GM19468 (cell line): ENCODE measurements at regions not wholly inside any gene's neighbourhood (a gene's known extent, or its start where the extent isn't known, plus 50 kb on each side); places are given as distances from the start of the nearest gene placed in this dataset.

Experiments used
- ATAC-seq: cut with Tn5 transposase; IDR thresholded peaks from one replicate; pipeline ENCODE4 v1.9.1; 2021; ENCODE audit warnings: mild to moderate bottlenecking, moderate library complexity, moderate number of reproducible peaks; ENCODE audit not compliant: unreplicated experiment; ENCODE audit errors: extremely low read depth

DNA sequence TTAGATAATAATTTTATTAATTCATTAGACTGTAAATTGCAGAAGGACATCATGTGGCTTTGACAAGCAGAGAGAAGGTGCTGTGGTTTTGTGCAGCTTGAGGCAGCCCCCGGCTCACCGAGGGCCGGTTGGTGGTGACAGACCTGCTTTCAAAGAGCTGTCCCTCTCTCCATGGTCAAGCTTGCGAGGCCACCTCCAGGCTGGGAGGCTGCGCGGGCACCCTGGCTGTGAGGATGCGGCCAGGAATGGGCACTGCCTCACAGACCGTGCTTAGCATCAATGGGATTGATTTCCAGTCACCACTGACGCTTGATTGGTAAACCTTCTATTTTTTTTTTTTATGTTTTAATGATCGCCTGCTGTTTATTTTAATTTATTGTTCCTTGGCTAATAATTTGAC lies 690.9 kb downstream of the GALR1 start:
- ATAC-seq = no peak

DNA sequence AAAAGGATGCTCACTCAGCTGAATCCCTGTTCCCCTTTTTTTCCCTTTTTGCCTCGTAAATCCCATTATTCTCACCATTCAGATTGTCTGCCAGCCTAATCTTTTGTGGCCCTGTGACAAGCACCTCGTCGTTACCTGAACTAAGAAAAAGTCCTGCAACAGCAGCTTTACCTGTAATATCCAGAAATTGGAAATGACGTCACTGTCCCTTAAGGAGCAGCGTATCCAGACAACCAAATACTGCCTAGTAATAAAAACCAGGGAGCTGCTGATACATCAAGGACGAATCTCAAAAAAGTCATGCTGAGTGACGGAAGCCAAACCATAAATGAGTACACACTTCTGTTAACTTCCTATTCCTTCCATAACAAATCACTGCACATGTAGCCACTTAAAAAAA lies 694.9 kb downstream of the GALR1 start:
- ATAC-seq = no peak

DNA sequence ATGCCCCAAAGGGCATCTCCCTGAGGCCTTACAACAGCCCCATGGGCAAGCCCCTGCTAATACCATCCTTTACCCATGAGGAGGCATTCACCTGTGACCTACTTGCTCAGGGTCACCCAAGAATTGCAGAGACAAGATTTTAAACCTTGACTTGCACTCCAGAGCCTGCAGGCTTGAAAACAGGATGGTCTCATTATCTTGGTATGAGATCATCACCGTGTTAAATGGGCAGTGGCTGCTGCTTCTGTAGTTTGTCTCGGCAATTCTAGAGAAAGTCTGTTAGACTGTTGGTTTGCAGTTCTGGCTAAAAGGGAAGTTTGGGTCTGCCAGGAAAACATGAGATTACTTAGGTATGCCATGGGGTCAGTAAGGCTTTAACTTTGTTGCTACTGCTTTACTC lies 698.9 kb downstream of the GALR1 start:
- no peak for ATAC-seq

DNA sequence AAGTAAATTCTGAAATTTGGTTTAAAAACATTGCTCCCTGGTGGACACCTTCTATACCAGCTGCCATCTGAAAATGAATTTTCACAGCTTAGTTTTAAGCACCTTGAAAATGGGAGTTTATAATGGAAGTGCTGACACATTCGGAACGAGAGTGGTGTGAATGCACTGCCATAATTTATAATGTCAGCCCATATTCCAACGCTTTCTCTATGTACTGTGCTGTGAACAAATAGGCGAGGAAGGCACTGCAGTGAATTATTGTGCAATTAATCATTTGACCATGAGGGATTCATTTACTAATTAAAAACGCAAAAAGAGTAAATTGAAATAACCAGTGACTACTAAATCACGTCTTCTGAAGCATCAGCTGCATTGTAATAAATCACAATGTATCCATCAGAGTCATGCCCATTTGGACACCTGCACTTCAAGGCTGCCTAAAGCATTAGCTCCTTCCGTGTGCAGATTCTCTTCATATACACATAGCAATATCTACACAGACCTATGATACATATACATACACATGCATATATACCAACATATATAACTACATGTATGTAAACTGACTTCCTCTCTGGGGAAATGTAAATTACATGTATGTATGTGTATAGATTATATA lies 699.8 kb downstream of the GALR1 start:
- no peak for ATAC-seq

DNA sequence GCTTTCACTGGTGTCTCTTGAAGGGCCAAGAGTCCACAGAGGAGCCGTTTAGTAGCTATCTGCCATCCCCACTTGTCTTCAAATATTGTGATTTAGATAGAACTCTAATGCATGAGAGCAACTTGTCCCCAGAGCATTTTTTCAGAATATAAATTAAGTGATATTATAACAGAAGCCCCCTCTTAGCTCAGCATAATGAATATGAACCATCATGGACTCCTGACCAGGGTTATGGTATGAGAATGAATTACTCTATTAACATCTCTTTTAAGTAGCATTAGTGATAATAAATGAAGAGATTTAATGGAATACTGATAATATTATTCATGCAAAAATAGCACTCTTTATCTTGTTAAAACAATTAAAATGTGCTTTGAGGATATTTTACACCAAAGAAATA lies 709.6 kb downstream of the GALR1 start:
- ATAC-seq = no peak

DNA sequence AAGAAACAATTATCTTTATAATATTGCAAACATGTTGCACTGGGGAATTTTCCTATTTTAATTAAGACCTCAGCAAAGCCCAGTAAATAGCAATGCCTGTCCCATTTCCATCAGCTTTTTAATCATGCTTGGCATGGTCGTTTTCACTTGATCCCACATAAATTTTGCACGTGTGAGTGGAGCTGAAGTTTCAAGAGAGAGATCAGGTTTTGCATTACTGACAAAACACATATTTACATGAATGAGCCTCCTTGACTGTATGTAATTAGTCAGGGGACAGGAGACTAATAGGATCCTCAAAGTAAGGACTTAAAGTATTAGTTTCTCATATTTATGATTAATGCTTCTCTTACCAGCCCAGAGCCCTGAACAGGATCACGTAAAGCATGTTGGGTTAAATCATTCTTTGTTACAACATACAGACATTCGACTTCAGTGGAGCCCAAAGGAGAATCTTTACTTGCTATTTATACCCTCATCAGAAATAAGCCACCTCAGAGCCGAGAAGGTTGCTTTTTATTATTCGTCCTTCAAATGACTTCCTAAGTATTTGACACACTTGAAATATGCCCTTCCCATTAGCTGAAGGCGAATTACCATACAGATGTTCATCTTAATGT lies 711.3 kb downstream of the GALR1 start:
- ATAC-seq = no peak

DNA sequence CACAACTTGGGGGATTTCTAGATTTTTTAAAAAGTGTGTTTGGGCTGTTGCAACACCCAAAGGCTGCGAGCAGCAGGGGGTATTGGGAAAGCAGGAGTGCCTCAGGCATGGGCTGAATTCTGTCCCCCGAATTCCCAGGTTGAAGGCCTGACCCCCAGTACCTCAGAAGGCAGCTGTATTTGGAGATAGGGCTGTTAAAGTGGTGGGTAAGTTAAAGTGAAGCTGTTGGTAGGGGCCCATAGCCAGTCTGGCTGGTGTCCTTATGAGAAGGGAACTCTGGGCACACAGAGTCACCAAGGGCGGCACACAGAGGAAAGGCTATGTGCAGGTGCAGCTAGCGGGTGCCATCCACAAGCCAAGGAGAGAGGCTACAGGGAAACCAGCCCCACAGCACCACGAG lies 717.4 kb downstream of the GALR1 start:
- ATAC-seq = no peak

DNA sequence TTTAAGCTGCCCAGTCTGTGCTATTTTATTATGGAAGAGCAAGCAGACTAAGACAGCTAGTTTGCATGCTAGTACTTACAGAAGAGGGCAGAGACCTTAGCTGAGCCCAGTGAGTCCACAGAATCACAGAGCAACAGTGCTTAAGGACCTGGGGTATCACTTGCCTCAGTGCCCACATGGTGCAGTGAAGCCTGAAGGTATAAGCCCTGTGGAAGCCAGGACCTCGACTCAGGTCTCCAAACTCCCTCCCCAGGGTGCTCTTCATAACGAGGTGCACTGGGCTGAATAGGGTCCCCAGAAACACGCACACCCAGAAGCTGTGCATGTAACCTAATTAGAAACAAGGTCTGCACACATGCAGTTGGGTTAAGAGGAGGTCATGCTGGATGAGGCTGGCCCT lies 718.1 kb downstream of the GALR1 start:
- ATAC-seq = no peak

DNA sequence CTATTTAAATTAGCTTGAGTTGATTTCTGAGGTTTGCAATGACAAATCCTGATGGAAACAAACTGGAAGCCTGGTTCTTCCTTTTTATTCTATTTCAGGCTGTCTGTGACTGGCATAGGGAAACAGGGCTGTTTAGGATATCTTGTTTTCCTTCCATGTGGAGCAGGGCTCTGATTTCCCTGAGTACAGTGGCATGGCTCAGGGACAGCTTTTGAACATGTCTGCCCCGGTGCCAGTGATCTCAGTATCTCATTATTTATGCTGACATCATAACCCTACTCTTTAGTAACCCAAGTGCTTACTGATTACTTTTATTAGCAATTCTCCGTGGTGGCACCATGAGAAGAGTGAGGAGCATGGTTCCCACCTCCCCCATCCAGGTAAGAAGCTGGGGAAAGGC lies 720.3 kb downstream of the GALR1 start:
- ATAC-seq = no peak

DNA sequence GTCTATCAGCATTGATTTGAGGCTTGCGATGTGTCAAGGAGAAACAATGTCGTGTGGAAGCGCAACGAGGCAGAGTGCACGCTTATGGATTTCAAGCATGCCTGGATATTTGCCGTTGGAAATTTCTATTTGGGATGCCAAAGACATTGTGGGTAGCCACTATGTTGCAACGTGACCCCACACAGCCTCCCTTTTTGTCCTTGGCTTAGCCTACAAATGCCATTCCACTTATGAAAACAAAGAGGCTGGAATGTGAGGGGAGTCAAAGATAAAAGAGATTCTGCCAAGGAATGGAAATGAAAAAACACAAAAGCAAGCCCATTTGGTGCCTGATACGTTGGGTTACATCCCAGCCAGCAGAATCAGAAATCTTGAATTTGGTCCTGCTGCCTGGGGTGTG lies 721.2 kb downstream of the GALR1 start:
- no peak for ATAC-seq

DNA sequence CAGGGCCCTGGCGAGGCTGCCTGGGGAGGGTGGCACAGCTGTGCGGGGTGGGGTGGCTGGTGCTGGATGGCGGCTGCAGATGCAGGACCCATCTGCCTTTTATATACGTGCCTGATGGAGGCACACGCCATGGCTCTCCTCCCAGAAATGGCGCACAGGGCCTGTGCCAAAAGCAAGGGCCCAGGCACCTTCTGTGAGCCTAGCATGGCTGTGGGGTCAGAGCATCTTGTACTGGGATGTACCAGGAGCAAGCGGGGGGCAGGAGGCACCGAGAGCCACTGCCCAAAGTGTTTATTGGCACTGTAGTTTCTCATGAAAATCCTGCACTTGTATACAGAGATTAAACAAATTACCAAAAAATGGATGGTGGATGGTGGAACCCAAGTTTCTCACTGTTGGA lies 724.1 kb downstream of the GALR1 start:
- no peak for ATAC-seq

DNA sequence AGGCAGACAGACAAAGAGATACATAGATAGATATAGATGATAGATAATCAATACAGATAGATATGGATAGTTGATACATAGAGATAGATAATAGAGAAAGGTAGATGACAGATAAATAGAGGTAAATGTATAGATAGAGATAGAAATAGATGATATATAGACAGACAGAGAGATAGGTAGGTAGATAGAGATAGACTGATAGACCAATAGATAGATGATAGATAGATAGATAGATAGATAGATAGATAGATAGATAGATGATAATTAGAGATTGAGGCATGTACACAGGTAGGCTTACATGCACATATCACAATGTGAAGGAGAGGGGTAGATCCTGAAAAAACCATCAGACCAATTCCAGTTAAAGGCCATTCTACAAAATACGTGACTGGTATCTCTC lies 724.7 kb downstream of the GALR1 start:
- ATAC-seq = no peak

DNA sequence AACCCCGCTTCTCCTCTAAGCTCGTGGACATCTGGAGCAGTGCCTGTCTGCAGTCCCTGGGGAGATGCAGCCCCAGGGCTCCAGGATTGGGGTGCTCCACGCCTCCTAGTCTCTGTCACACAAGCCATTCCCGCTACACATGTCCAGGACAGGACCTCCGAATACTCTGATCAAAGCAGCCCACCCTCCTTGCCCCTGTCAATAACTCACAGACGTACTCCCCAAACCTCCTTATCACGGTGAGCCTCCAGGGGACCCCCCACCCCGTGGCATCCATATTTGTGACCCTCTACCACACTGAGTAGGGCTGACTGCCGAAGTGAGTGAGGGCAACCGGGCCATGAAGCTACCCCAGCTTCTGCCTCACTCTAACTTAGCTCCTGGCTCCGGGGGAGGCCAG lies 727.7 kb downstream of the GALR1 start:
- no peak for ATAC-seq

DNA sequence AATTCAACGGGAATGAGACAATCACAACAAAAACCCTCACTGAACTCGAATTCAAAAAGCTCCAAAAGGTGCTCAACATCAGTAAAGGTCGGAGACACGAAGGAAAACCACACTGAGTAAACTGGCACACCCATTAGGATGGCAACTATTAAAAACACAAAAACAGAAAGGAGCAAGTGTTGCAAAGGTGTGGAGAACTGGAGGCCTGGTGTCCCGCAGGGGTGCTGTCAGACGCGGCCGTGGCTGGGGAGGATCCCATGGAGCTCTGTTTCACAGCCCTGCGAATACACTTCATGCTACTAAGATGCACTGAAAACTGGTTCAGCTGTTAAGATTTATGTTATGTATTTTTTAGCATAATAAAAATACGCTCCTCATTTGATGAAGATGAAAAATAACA lies 730.6 kb downstream of the GALR1 start:
- no peak for ATAC-seq

DNA sequence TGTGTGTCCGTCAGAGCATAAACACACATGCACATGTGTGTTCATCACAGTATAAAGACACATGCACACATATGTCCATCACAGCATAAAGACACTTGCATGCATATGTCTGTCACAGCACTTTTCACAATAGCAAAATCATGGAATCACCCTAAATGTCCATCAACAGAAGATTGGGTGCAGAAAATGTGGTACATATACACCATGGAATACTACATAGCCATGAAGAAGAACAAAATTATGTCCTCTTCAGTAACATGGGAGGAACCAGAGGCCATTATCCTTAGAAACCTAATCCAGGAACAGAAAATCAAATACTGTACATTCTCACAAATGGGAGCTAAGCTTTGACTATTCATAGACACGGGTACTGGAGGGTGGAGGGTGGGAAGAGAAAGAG lies 732.2 kb downstream of the GALR1 start:
- no peak for ATAC-seq

DNA sequence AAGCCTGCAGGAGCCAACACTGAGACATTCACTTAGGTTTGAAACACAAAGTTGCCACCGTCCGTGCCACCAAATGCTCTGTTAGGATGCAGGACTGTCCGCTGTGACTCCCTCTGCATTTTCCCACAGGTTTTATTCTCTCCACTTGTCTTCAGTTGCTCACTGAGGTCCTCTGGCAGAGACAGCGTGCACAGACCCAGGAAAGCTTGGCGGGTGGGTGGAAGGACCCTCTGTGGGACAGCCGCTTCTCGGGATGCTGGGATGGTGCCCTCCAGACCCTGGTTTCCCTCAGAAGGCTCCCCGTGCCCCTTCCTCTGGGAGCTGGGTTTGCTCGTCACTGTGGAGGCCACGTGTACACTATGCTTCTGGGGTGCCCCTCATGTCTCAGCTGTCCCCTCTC lies 733.6 kb downstream of the GALR1 start:
- ATAC-seq = no peak

DNA sequence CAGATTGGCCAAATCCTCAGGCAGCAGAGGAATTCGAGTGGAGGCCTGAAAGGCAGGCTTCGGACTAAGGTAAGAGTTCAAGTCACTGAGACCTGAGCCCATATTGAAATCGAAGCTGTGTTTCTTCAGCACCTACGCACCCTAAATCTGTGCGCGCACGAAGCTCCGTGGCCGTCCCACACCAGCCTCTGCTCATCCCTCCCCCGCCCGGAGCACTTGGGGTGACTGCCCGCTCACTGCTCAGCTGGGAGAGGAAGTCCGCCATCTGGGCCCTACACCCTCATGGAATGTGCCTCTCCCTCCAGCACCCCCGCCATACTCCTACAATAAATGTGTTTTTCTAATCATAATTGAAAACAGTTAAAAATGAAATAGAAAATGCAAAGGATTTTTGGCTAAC lies 734.5 kb downstream of the GALR1 start:
- ATAC-seq = no peak

DNA sequence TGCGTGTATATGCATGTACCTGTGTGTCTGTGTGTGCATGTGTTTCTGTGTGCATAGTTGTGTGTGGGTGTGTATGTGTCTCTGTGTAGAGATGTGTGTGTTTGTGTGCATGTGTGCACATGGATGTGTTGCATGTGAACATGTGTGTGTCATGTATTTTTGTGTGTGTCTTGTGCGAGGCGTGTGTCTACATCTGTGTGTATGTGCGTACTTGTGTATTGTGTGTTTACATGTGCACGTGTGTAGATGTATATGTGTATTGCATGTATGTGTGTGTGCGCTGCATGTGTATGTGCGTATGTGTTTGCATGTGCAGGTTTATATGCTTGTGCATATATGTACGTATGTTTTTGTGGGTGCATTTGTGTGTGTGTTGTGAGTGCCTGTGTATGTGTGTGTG lies 735.2 kb downstream of the GALR1 start:
- no peak for ATAC-seq

DNA sequence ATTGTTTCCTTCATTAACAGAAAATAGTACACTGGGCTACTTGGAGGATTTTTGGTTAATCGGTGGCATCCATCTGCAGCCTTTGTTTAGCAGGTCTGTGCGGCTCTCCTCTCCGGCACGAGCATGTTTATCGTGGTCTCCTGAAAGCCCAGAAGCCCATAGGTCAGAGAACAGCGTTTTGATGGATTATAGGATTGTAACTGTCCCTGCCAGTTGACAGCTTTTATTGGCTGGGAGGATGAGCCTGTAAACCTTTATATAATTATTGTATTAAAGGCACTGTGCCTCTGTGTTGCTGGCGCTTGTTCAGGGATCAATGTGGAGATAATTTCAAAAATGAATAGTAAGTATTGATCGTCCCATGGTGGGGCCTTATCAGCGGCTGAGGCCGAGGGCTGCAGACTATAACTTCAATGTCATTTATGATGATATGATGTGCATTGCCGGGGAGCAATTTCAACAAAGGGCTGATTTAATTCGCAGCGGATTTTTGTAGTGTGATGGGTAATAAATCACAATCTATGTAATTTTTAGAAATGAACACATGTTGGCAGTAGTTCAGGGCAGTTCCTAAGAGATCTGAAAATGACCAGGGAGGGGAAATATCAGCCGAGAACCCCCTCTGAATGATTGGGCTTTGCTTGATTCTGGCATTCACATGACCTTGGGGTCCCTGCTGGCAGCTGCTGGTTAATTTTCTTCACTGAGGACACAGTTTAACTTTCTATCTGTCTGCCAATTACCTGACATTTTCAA lies 736.1 kb downstream of the GALR1 start:
- ATAC-seq = no peak

DNA sequence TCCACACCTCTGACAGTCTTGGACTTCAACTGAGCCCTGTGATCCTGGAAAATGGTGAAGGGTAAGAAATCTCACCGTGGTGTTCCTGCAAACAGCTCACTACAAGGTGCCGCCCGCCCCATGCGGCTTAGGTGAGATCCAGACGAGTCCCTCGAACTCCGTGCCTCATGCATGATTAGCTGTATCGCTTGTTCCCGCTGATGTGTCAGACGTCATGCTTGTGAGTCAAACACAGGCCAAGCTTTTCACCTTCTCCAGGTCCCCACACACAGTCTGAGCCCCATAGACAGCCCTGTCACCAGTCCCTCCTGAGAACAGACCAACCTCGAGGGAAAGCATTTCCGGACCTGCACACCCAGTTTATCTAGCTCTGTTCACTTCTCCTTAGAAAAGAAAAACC lies 740.5 kb downstream of the GALR1 start:
- ATAC-seq = no peak

DNA sequence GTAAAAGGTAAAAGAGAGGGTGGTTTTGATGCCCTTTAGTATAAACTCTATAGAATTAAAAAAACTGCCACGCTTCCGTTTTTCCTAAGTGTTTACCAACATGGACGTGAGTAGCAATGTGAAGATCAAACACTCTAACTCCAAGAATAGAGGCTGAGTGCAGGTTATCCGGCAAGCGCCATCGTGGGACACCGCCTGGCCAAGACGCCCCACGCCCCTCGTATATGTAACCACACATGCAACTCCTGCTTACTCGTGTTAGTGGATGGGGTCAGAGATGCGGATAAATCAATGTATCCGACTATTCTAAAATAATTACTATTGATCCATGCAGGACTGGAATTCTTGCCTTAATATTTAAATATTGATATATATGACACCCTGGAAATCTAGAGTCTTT lies 741.3 kb downstream of the GALR1 start:
- no peak for ATAC-seq

DNA sequence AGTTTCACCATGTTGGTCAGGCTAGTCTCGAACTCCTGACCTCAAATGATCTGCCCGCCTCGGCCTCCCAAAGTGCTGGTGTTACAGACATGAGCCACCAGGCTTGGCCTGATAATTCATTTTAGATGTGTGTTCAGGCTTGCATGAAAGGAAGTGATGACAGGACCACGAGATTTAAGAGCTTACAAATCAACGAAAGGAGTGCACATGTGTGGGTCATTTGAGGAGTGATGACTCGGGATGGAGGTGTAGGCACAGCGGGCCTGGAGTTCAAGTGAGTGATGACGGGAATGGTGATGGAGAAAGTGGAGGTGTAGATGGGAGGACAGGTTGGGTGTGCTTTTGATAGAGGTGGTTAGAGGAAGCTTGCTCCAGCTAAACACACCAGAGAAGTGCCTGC lies 742.4 kb downstream of the GALR1 start:
- no peak for ATAC-seq
